Fibroblast of pulmonary artery (primary cell): ENCODE measurements at regions not wholly inside any gene's neighbourhood (a gene's known extent, or its start where the extent isn't known, plus 50 kb on each side); places are given as distances from the start of the nearest gene placed in this dataset.
A peak's percentile ranks its signal among the peaks of the same experiment; 100 is the strongest.

ENCODE experiments used
- DNase-seq: peaks from one replicate; pipeline ENCODE4 v3.0.0-alpha.2; 2010; ENCODE audit warnings: low read depth
- H3K4me3 ChIP-seq: replicated peaks from 2 replicates; pipeline ENCODE4 v1.5.1; 2011; ENCODE audit warnings: low read depth, mild to moderate bottlenecking, control low read depth, low read length, moderate library complexity
- TF ChIP-seq, protein P1 (sequence below): IDR thresholded peaks from 2 replicates; pipeline ENCODE4 v1.5.1; 2011; ENCODE audit warnings: mild to moderate bottlenecking, control low read depth, low read length, inconsistent platforms; ENCODE audit errors: missing control alignments

DNA sequence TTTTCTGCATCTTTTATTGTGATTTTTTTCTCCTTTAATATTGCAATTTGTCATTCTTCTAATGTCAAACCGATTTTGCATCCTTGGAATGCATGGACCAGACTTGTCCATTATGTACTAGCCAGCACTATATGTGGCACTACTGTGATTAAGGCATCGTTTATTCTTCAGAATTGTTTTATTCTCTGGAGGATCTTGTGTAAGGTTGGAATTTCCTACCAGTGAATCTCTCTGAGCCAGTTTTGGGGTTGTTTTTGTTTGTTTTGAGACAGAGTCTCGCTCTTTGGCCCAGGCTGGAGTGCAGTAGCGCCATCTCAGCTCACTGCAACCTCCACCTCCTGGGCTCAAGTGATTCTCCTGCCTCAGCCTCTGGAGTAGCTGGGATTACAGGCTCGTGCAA is 58.5 kb downstream of the IGLL5 start:
- TF ChIP-seq, protein P1, sequence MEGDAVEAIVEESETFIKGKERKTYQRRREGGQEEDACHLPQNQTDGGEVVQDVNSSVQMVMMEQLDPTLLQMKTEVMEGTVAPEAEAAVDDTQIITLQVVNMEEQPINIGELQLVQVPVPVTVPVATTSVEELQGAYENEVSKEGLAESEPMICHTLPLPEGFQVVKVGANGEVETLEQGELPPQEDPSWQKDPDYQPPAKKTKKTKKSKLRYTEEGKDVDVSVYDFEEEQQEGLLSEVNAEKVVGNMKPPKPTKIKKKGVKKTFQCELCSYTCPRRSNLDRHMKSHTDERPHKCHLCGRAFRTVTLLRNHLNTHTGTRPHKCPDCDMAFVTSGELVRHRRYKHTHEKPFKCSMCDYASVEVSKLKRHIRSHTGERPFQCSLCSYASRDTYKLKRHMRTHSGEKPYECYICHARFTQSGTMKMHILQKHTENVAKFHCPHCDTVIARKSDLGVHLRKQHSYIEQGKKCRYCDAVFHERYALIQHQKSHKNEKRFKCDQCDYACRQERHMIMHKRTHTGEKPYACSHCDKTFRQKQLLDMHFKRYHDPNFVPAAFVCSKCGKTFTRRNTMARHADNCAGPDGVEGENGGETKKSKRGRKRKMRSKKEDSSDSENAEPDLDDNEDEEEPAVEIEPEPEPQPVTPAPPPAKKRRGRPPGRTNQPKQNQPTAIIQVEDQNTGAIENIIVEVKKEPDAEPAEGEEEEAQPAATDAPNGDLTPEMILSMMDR = no peak
- no peak overlapping the region for H3K4me3 ChIP-seq
- DNase-seq = no peak

DNA sequence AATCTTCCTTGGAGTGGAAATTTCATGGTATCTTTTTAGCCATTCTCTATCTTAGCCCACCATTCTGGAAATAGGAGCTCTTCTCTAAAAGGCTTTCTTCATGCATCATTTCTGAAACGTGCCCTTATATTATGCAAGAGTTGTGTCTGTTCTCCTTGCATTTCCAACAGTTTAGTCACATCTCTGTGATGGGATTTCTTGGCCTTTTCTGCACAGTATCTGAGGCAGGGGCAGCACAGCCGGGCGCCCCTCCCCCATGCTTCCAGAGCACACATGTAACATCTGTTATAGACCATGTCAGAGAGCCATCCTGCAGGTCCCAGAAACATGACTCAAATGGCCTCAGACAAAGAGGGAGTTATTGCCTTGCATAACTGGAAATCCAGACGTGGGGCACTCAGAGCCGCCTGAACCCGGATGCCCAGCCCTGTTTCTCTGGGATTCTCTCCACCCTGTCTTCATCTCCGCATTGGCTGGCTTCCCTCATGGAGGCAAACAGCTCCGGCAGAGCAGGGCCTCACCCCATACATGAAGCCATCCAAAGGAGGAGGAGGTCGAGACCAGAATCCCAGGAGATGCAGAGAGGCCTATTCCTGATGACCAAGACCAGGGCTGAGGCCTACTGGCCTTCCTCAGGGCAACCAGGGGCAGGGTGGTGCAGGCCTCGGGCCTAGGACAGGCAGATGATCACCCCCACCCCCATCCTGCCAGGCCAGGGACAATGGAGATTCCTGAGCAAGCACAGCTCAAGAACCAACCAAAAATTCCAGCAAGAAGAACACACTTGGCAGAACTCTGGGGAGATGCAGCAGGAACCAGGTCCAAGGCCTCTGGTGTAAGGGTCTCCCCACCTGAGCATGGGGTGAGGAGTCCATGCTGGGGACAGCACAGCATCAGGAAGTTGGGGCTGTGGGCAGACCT is 61.3 kb downstream of the IGLL5 start:
- no peak overlapping the region for H3K4me3 ChIP-seq
- peak; percentile 50 for DNase-seq
- TF ChIP-seq, protein P1 = no peak

DNA sequence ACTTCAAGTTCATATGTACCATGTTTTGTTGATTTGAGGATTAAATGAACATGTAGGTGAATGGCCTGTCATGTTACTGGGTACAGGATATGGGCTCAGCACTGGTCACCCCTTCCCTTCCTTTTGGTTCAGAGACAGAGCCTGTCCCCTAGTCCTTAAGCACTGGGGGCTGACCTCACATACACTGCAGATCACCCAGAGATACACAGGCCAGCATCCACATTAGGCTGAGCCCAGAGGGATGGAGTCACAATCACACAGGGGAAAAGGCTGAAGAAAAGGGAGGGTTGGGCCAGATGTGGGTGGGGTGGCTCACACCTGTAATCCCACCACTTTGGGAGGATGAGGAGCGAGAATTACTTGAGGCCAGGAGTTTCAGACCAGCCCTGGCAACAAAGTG is 62.3 kb downstream of the IGLL5 start:
- TF ChIP-seq, protein P1 = no peak
- no peak for DNase-seq
- H3K4me3 ChIP-seq = no peak overlapping the region

DNA sequence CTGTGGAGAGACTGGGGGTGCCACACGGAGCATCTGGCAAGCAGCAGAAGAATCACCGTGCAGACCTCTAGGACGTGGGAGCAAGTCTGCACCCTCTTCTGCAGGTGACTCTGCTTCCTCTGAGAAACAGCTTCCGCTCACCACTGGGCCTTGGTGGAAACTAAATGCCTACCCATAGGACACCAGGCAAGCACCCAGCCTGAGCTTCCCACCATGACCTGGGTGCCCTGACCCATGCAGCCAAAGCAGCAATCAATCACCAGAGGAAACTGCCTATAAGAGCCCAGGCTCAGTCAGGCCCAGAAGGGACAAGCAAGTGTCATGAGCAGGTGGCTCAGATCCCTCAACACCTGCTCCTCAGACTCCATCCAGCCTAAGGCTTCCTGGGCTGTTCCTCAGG is 63.4 kb downstream of the IGLL5 start:
- TF ChIP-seq, protein P1 = no peak
- no peak overlapping the region for H3K4me3 ChIP-seq
- DNase-seq = no peak

DNA sequence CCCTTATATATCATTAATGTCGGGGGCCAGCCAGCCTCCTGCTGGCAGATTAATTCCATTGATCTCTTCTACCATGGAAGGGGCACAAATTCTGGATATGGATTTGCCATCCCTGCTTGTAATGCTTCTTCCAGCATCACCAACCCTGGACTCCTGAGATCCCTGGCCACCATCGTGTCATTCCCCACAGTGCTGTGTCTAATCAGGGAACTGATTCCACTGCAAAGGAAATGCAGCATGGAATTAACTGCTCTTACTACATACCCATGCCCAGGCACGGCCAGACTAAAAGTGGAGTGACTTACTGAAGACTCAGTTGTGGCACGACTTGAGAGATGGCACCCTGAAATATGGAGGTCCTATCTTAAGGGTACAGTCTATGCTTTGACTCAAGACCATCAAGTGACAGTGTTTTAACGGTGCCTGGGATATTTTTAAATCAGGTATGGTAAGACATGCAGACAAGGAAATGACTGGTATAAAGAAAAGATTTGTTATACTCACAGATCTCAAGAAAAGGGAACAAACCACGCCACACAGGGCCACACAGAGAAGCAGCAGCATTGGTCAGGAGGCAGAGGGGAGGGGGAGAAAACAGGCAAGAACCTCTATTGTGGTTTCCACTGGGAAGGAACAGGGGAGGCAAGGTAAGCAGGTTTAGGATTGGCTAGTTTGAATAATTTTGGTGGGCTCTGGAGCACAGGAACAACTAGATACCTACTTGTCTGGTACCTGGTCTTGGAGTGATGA is 65.1 kb downstream of the IGLL5 start:
- TF ChIP-seq, protein P1 = no peak
- no peak for DNase-seq
- H3K4me3 ChIP-seq = no peak overlapping the region

DNA sequence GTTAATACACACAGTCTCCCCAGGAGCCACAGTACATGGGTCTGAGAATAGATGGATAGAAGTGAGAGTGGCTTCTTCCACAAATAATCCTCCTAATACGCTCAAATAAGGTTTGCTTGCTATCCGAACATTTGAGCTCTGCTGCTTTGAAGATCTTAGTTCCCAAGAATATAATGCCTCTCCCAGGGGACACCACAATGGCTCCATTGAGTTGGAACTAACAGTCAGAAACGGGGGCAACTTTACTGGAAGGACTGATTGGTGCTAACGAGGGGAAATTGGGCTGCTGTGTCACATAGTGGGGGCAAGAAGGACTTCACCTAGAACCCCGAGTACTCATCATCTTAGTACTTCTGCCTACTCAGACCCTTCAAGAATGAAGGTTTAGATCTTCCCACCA is 66.2 kb downstream of the IGLL5 start:
- TF ChIP-seq, protein P1 = no peak
- H3K4me3 ChIP-seq = no peak overlapping the region
- no peak for DNase-seq
